HepG2 (cell line): ENCODE measurements at regions not wholly inside any gene's neighbourhood (a gene's known extent, or its start where the extent isn't known, plus 50 kb on each side); places are given as distances from the start of the nearest gene placed in this dataset.

Experiments
- ARID5B ChIP-seq: IDR thresholded peaks from 2 replicates; pipeline ENCODE4 v1.4.0; 2020; ENCODE audit warnings: mild to moderate bottlenecking, missing genetic modification reagents
- HDAC6 ChIP-seq: fragments of 200-600 bp; sonication (generic); IDR thresholded peaks from 2 replicates; pipeline ENCODE4 v1.7.0; 2017; ENCODE audit warnings: mild to moderate bottlenecking, antibody characterized with exemption, low read length, low read depth
- KLF12 ChIP-seq: sonication (generic); formaldehyde crosslinking; IDR thresholded peaks from 2 replicates; pipeline ENCODE4 v1.4.0; 2020; ENCODE audit warnings: missing genetic modification reagents, borderline replicate concordance
- POLR2AphosphoS5 ChIP-seq: IDR thresholded peaks from 2 replicates; pipeline ENCODE4 v1.6.1; 2012; ENCODE audit warnings: low read depth, low read length
- RARG ChIP-seq: sonication (generic); formaldehyde crosslinking; IDR thresholded peaks from 2 replicates; pipeline ENCODE4 v1.4.0; 2020; ENCODE audit warnings: low read depth, mild to moderate bottlenecking, missing genetic modification reagents
- RBFOX2 ChIP-seq: fragments of 200-400 bp; formaldehyde crosslinking; IDR thresholded peaks from 2 replicates; pipeline ENCODE4 v1.6.1; 2017; ENCODE audit warnings: low read depth, mild to moderate bottlenecking, low read length
- SMARCE1 ChIP-seq: fragments of 450-650 bp; IDR thresholded peaks from 2 replicates; pipeline ENCODE4 v1.6.1; 2017; ENCODE audit warnings: borderline replicate concordance
- ZNF121 ChIP-seq: sonication (generic); formaldehyde crosslinking; IDR thresholded peaks from 2 replicates; pipeline ENCODE4 v1.5.0; 2020; ENCODE audit warnings: mild to moderate bottlenecking, missing genetic modification reagents
- ZNF556 ChIP-seq: sonication (generic); formaldehyde crosslinking; IDR thresholded peaks from 2 replicates; pipeline ENCODE4 v1.4.0; 2020; ENCODE audit warnings: mild to moderate bottlenecking, missing genetic modification reagents, borderline replicate concordance

DNA sequence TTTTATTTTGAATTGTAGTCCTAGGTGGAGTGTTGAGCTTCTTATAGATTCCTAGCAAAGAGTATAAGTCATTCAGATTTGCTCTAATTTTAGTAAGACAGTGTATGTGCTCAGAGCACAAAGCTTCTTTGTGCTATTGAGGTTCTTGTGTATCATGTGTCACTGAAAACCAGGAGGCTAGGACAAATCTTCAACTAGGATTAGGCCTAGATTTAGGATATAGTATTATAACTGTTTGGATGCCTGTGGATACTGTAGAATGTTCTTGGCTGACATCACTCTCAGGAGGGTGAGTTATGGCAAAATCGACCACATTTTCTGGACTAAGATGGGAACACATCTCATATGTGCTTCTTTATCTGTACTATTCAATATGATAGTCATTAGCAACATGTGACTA, 86.5 kb downstream of the DHRS2 start:
- TF ChIP-seq SMARCE1 (no peak), ZNF121 (no peak), ZNF556 (CRISPR knock-in tag) (no peak), ARID5B (CRISPR knock-in tag) (no peak), KLF12 (no peak), HDAC6 (no peak), POLR2AphosphoS5 (no peak), RBFOX2 (no peak), RARG (no peak)
